Mucosa of descending colon (tissue), 3 donors: ENCODE measurements at regions not wholly inside any gene's neighbourhood (a gene's known extent, or its start where the extent isn't known, plus 50 kb on each side); places are given as distances from the start of the nearest gene placed in this dataset.

ENCODE experiments used
- ATAC-seq: fragments of 200-7000 bp; cut with Tn5 transposase; one replicate; pipeline ENCODE4 v1.9.1; 2020; ENCODE audit warnings: mild to moderate bottlenecking, moderate library complexity
- DNase-seq, 3 donors: peaks; one replicate each; pipeline ENCODE4 v3.0.0-alpha.2; 2020
- H3K36me3 ChIP-seq: fragments of 200-600 bp; one replicate; pipeline ENCODE4 v1.8.0; 2021; ENCODE audit warnings: low read depth, mild to moderate bottlenecking
- H3K4me1 ChIP-seq: fragments of 200-600 bp; one replicate; pipeline ENCODE4 v1.8.0; 2021; ENCODE audit warnings: low read depth, mild to moderate bottlenecking
- H3K4me3 ChIP-seq: fragments of 200-600 bp; one replicate; pipeline ENCODE4 v1.8.0; 2021; ENCODE audit warnings: mild to moderate bottlenecking
- H3K9me3 ChIP-seq: fragments of 200-600 bp; one replicate; pipeline ENCODE4 v1.8.0; 2021; ENCODE audit warnings: mild to moderate bottlenecking
- CTCF ChIP-seq: fragments of 200-600 bp; IDR thresholded peaks from one replicate; pipeline ENCODE4 v1.8.0; 2022; ENCODE audit warnings: antibody characterized with exemption, mild to moderate bottlenecking
- intact Hi-C, 2 donors: fragments of 100-400 bp; cut with DNase I in 1 of 2; cut with micrococcal nuclease in 1 of 2; formaldehyde crosslinking; loops; one replicate each; pipeline versions ENCODE4 v1.11.0 to v1.11.1; 2022; cut with DNase I, micrococcal nuclease
- donor health status: DM: no; HTN: no; CAD: no; lungs with moderate emphysema.
- donor health status: DM: no; HTN: no; CAD: no.
- donor health status: DM: no; HTN: yes; CAD: no.

DNA sequence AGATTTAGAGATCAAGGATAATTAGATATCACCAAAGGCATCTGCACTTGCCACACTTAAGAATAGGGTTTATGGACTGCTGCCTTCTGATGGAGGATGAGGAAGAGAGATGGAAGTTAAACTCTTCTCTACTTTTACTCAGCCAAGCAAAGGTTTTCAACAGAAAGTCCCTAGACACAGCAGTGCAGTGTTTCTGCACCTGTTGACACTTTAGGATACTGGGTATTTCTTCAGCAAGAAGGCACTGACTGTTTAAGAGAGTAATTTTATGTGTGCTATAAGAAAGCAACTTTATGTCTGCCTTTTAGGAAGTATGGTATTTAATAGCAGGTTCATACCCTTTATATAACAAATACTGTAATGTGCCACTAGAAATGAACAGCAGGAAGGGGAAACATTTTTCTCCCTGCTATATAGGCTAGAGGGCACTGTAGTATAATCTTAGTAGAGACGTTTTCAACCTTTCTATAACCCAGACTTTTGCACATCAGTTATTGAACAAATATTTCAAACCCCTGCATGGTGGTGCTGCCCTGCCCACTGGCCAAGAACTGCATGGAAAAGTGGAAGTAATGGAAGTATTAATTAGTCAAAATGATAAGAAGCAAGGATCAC is 225.0 kb upstream of the GRIP1 start:
- DNase-seq (no peak), ATAC-seq (peak; percentile 34)
- Histone ChIP-seq H3K9me3 (no peaks in the 10 kb centered on the region), H3K36me3 (no peaks in the 10 kb centered on the region), H3K4me3 (no peak overlapping the region), H3K4me1 (no peaks in the 10 kb centered on the region)
- no peak for TF ChIP-seq CTCF
- intact Hi-C loops, result loop anchor here in 1 of 2 donors (10.0 kb wide), 1 partner anchor 321 kb away; no protein-coding TSS in a partner anchor

- no peak overlapping the region for H3K4me3 ChIP-seq
- H3K4me1 ChIP-seq, result no peaks in the 10 kb centered on the region
- intact Hi-C loops, result loop anchor here in 1 of 2 donors (10.0 kb wide), 1 partner anchor 320 kb away; no protein-coding TSS in a partner anchor
- no peak for TF ChIP-seq CTCF
- DNase-seq (no peak), ATAC-seq (no peak)
- no peaks in the 10 kb centered on the region for H3K9me3 ChIP-seq
- H3K36me3 ChIP-seq, result no peaks in the 10 kb centered on the region
Observed at GRCh38 chr12:66905201-66905600, 226.3 kb upstream of the GRIP1 start.

DNA sequence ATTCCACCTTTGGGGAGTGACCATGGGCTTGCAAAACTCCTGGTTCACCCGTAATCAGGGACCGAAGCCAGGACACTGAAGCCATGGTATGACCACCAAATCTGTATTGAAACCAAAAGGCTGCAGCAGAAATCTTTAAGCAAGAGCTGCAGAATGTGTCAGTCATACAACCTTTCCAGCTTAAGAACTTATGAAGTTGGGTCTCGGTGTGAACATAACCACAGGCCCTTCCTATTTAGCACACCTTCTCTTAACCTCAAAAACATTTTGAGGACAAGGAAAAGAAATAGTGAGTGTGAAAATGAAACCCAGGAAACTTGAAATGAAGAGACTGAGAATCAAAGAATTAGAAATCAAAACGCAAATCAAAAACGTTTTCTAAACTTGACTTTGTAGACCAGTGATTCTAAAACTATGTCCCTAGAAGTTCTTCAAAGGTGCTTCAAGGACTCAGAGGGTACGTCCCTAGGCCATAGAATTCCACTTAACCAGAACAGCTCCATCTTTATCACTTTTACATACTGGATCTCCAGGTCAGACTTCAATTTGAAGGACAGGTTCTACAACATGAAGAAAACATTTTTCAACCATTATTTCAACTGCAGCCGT is 231.6 kb upstream of the GRIP1 start:
- no peaks in the 10 kb centered on the region for H3K36me3 ChIP-seq
- intact Hi-C loops, result no loop called here
- no peak for TF ChIP-seq CTCF
- ATAC-seq (no peak), DNase-seq (no peak)
- H3K9me3 ChIP-seq, result no peaks in the 10 kb centered on the region
- H3K4me1 ChIP-seq, result no peaks in the 10 kb centered on the region
- H3K4me3 ChIP-seq, result no peak overlapping the region

GRCh38 chr12:66915306-66915904 is 236.5 kb upstream of the GRIP1 start:
- TF ChIP-seq CTCF, result no peak
- Histone ChIP-seq H3K4me3 (no peak overlapping the region), H3K36me3 (no peaks in the 10 kb centered on the region), H3K9me3 (no peaks in the 10 kb centered on the region), H3K4me1 (no peaks in the 10 kb centered on the region)
- DNase-seq (peak in 1 of 3 donors; percentile 5), ATAC-seq (peak; percentile 82)
- intact Hi-C loops, result no loop called here

- DNase-seq (no peak), ATAC-seq (no peak)
- intact Hi-C loops, result no loop called here
- Histone ChIP-seq H3K36me3 (no peaks in the 10 kb centered on the region), H3K9me3 (no peaks in the 10 kb centered on the region), H3K4me1 (no peaks in the 10 kb centered on the region), H3K4me3 (no peak overlapping the region)
- no peak for TF ChIP-seq CTCF
Observed at GRCh38 chr12:66916189-66916588, 237.3 kb upstream of the GRIP1 start.
